Tibial nerve (tissue), 4 donors: ENCODE measurements at regions not wholly inside any gene's neighbourhood (a gene's known extent, or its start where the extent isn't known, plus 50 kb on each side); places are given as distances from the start of the nearest gene placed in this dataset.

Experiments used
- DNase-seq, 2 donors: peaks; one replicate each; pipeline ENCODE4 v3.0.0-alpha.2; 2019; ENCODE audit warnings: low spot score in 2 of 2
- H3K27ac ChIP-seq, 4 donors: fragments of 200-600 bp; sonication (generic) in 3 of 4; one replicate each; pipeline ENCODE4 v1.5.1; 2017 to 2019; ENCODE audit warnings: mild to moderate bottlenecking in 1 of 4
- H3K27me3 ChIP-seq, 2 donors: fragments of 200-600 bp; sonication (generic) in 1 of 2; one replicate each; pipeline versions ENCODE4 v1.5.1 to v1.6.0; 2017 to 2019
- H3K36me3 ChIP-seq, 3 donors: fragments of 200-600 bp; sonication (generic); one replicate each; pipeline ENCODE4 v1.5.1; 2018 to 2019
- H3K4me1 ChIP-seq, 4 donors: fragments of 200-600 bp; sonication (generic) in 3 of 4; one replicate each; pipeline ENCODE4 v1.5.1; 2017 to 2019
- H3K4me3 ChIP-seq, 4 donors: fragments of 200-600 bp; sonication (generic) in 3 of 4; one replicate each; pipeline ENCODE4 v1.5.1; 2017 to 2019; ENCODE audit warnings: mild to moderate bottlenecking in 1 of 4, moderate library complexity in 1 of 4
- H3K9me3 ChIP-seq, 4 donors: fragments of 200-600 bp; sonication (generic) in 3 of 4; one replicate each; pipeline ENCODE4 v1.5.1; 2017 to 2019
- EP300 ChIP-seq, 2 donors: sonication (generic); formaldehyde crosslinking; IDR thresholded peaks; one replicate each; pipeline ENCODE4 v1.6.1; 2017; ENCODE audit warnings: antibody characterized with exemption in 2 of 2, mild to moderate bottlenecking in 1 of 2
- POLR2A ChIP-seq, 2 donors: fragments of 450-650 bp; IDR thresholded peaks; one replicate each; pipeline ENCODE4 v1.6.1; 2017; ENCODE audit warnings: antibody characterized with exemption in 2 of 2, mild to moderate bottlenecking in 2 of 2, moderate library complexity in 2 of 2
- WGBS, 2 donors: methylation state at CpG; one replicate each; pipeline ENCODE4 v1.1.5; 2018; 5-methylcytosine and 5-hydroxymethylcytosine counted together
- TF ChIP-seq, protein P1 (sequence below), 5 experiments: fragments of 200-600 bp in 3 of 5; fragments of 450-650 bp in 2 of 5; sonication (generic) in 3 of 5; IDR thresholded peaks; one replicate each; pipeline ENCODE4 v1.5.1; 2016 to 2019; ENCODE audit warnings: antibody characterized with exemption in 5 of 5, mild to moderate bottlenecking in 3 of 5, moderate library complexity in 2 of 5

DNA sequence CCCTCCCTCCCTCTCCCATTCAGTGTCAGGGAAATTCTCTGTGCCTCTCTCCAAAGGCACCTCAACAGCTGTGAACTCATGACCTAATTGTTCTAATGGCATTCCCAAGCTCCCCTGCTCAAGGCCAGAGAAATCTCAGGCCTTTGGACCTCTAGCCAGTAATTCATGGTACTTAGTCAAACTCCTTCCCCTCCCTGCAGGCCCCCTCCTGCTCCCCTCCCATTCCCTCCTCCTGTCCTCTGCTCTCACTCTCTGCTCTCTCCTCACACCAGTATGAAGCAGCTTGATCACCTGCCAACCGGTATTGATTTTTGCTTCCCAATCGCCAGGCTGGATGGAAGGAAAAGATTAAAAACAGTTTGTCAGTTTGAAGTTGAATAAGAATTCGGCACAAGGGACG lies 370.5 kb upstream of the PBX1 start:
- WGBS, 2 donors, result 19 to 20% methylated on average over 4 of the region's 4 CpGs
- H3K9me3 ChIP-seq, result no peaks in the 10 kb centered on the region
- no peak overlapping the region for H3K27ac ChIP-seq
- H3K4me1 ChIP-seq, result no peaks in the 10 kb centered on the region
- DNase-seq, result no peak
- TF ChIP-seq POLR2A (IDR thresholded peaks at IDR 0.05) (no peak), EP300 (IDR thresholded peaks at IDR 0.05) (no peak)
- TF ChIP-seq, protein P1, sequence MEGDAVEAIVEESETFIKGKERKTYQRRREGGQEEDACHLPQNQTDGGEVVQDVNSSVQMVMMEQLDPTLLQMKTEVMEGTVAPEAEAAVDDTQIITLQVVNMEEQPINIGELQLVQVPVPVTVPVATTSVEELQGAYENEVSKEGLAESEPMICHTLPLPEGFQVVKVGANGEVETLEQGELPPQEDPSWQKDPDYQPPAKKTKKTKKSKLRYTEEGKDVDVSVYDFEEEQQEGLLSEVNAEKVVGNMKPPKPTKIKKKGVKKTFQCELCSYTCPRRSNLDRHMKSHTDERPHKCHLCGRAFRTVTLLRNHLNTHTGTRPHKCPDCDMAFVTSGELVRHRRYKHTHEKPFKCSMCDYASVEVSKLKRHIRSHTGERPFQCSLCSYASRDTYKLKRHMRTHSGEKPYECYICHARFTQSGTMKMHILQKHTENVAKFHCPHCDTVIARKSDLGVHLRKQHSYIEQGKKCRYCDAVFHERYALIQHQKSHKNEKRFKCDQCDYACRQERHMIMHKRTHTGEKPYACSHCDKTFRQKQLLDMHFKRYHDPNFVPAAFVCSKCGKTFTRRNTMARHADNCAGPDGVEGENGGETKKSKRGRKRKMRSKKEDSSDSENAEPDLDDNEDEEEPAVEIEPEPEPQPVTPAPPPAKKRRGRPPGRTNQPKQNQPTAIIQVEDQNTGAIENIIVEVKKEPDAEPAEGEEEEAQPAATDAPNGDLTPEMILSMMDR (IDR thresholded peaks at IDR 0.05), result no peak
- H3K4me3 ChIP-seq, result no peak overlapping the region
- H3K36me3 ChIP-seq, result no peaks in the 10 kb centered on the region
- H3K27me3 ChIP-seq, result no peaks in the 10 kb centered on the region

DNA sequence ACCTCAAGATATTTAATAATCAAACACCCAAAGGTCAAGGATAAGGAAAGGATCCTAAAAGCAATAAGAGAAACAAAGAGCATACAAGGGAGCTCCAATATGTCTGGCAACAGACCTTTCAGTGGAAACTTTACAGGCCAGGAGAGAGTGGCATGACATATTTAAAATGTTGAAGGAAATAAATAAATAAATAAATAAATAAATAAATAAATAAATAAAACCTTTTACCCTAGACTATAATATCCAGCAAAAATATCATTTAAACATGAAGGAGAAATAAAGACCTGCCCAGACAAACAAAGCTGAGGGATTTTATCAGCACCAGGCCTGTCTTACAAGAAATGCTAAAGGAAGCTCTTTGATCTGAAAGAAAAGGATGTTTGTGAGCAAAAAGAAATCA lies 367.8 kb upstream of the PBX1 start:
- no peaks in the 10 kb centered on the region for H3K27me3 ChIP-seq
- no peaks in the 10 kb centered on the region for H3K36me3 ChIP-seq
- TF ChIP-seq, protein P1 (IDR thresholded peaks at IDR 0.05), result no peak
- TF ChIP-seq POLR2A (IDR thresholded peaks at IDR 0.05), result no peak
- H3K27ac ChIP-seq, result no peak overlapping the region
- H3K4me3 ChIP-seq, result no peak overlapping the region
- no peak for DNase-seq
- no peaks in the 10 kb centered on the region for H3K9me3 ChIP-seq
- H3K4me1 ChIP-seq, result no peaks in the 10 kb centered on the region

DNA sequence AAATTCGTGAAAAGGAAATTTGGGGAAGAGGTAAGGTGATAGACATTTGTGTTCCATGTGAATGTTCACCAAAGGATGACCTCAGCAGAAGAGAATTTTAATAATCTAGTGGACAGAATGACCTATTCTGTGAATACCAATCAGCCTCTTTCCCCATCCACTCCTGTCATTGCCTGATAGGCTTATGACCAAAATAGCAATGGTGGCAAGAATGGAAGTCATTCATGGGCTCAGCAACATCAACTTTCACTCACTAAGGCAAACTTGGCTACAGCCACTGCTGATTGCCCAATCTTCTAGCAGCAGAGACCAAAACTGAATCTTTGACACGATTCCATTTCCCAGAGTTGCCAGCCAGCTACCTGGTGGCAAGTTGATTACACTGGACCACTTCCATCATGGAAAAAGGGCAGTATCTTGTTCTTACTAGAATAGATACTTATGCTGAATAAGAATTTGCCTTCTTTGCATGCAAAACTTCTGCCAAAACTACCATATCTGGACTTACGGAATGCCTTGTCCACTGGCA lies 348.7 kb upstream of the PBX1 start:
- H3K27ac ChIP-seq, result no peak overlapping the region
- DNase-seq, result no peak
- WGBS, 2 donors, result 86 to 88% methylated on average over 3 of the region's 3 CpGs
- H3K27me3 ChIP-seq, result no peaks in the 10 kb centered on the region
- no peaks in the 10 kb centered on the region for H3K9me3 ChIP-seq
- no peaks in the 10 kb centered on the region for H3K36me3 ChIP-seq
- no peak overlapping the region for H3K4me3 ChIP-seq
- H3K4me1 ChIP-seq, result no peaks in the 10 kb centered on the region
- TF ChIP-seq EP300 (IDR thresholded peaks at IDR 0.05), result no peak
- TF ChIP-seq, protein P1 (IDR thresholded peaks at IDR 0.05), result no peak

DNA sequence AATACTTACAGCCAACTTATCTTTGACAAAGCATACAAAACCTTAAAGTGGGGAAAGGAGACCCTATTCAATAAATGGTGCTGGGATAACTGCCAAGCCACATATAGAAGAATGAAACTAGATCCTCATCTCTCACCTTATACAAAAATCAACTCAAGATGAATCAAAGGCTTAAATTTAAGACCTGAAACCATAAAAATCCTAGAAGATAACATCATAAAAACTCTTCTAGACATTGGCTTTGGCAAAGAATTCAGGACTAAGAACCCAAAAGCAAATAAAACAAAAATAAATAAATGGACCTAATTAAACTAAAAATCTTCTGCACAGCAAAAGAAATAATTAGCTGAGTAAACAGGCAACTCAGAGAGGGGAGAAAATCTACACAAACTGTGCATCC lies 335.6 kb upstream of the PBX1 start:
- TF ChIP-seq EP300 (IDR thresholded peaks at IDR 0.05) (no peak), POLR2A (IDR thresholded peaks at IDR 0.05) (no peak)
- TF ChIP-seq, protein P1 (IDR thresholded peaks at IDR 0.05), result no peak
- H3K36me3 ChIP-seq, result no peaks in the 10 kb centered on the region
- peaks cover 0 to 3% (median 0%) of the 10 kb centered on the region in 4 donors for H3K9me3 ChIP-seq
- no peak for DNase-seq
- H3K4me1 ChIP-seq, result no peaks in the 10 kb centered on the region
- no peaks in the 10 kb centered on the region for H3K27me3 ChIP-seq
- no peak overlapping the region for H3K27ac ChIP-seq
- no peak overlapping the region for H3K4me3 ChIP-seq

DNA sequence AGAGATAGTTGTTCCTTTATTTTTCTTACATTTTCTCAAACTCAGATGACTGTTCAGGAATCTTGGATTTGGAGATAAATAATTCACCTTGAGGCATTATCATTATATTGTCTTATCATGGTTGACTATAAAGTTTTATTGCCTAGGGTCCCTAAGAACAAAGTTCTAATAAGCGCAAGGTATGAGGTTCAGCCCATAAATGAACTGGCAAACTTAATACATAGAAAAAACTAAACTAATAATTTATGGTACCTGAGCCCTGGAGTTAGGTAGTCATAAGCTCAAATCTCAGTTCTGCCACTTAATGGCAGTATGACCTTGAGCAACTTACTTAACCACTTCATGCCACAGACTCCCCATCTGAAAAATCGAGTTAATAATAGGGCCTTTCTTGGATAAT lies 334.0 kb upstream of the PBX1 start:
- H3K4me1 ChIP-seq, result no peaks in the 10 kb centered on the region
- WGBS, 2 donors, result 87 to 90% methylated on average over 2 of the region's 2 CpGs
- H3K9me3 ChIP-seq, result peaks cover 0 to 3% (median 0%) of the 10 kb centered on the region in 4 donors
- no peak overlapping the region for H3K27ac ChIP-seq
- no peak for DNase-seq
- H3K36me3 ChIP-seq, result no peaks in the 10 kb centered on the region
- H3K4me3 ChIP-seq, result no peak overlapping the region
- TF ChIP-seq, protein P1 (IDR thresholded peaks at IDR 0.05), result no peak
- no peak for TF ChIP-seq POLR2A (IDR thresholded peaks at IDR 0.05)
- no peak for TF ChIP-seq EP300 (IDR thresholded peaks at IDR 0.05)
- H3K27me3 ChIP-seq, result no peaks in the 10 kb centered on the region
